ENCODE measurements at regions not wholly inside any gene's neighbourhood (a gene's known extent, or its start where the extent isn't known, plus 50 kb on each side); places are given as distances from the start of the nearest gene placed in this dataset.

DNA sequence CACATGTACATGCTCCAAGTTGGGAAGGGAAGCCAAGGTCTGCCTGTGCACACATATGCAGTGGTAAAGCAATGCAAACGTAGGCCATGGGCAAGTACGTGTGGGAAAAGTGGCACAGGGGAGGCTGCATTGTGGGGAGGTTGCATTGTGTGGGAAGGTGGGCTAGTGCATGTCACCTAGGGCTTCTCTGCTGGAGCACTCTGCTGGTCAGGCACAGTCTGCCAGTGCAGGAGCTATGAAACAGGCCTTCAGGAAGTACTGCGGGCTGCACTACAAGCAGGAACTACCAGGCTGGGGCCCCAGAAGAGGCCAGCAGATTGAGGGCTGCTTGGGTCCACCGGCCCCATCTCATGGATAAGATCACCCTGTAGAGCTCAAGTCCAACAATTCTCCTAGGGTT is 1694.6 kb upstream of the CDH6 start:
- Histone ChIP-seq H3K18ac (ENCODE audit: insufficient read length, low read depth, low read length) (no peak overlapping the region), H2BK12ac (ENCODE audit: insufficient read length, low read depth, low read length) (no peak overlapping the region), H3K27ac (ENCODE audit: insufficient read length, low read depth, low read length) (no peak overlapping the region), H3K14ac (ENCODE audit: insufficient read depth, low read length) (no peak overlapping the region), H3T11ph (ENCODE audit: low read length) (no peak overlapping the region), H2BK5ac (ENCODE audit: insufficient read length, low read length) (no peak overlapping the region), H2BK20ac (ENCODE audit: low read depth, low read length, poor library complexity, severe bottlenecking) (no peak overlapping the region), H2AK5ac (ENCODE audit: insufficient read length, low read length) (no peak overlapping the region), H4K91ac (ENCODE audit: insufficient read length, low read depth, low read length) (no peak overlapping the region), H4K5ac (ENCODE audit: insufficient read length, low read depth, low read length) (no peak overlapping the region), H4K8ac (replicated peaks; ENCODE audit: insufficient read length, low read depth, low read length) (no peak overlapping the region), H3K23me2 (ENCODE audit: insufficient read length, low read depth, low read length, poor library complexity, severe bottlenecking) (no peaks in the 10 kb centered on the region), H3K9me3 (ENCODE audit: control insufficient read depth, low read depth, low read length) (no peaks in the 10 kb centered on the region), H4K20me1 (ENCODE audit: control insufficient read depth, insufficient read depth, insufficient read length) (no peaks in the 10 kb centered on the region), H3K79me2 (ENCODE audit: insufficient read depth, low read length) (no peaks in the 10 kb centered on the region), H3K27me3 (ENCODE audit: insufficient read depth, low read length) (no peaks in the 10 kb centered on the region), H2BK15ac (ENCODE audit: low read depth, low read length) (no peak overlapping the region), H2AFZ (ENCODE audit: low read length) (no peak overlapping the region), H2BK120ac (ENCODE audit: low read depth, low read length, poor library complexity, severe bottlenecking) (no peak overlapping the region), H3K4me1 (ENCODE audit: insufficient read depth, low read length) (no peaks in the 10 kb centered on the region), H3K23ac (ENCODE audit: insufficient read length, low read depth, low read length) (no peak overlapping the region), H3K56ac (ENCODE audit: insufficient read length, low read depth, low read length) (no peak overlapping the region), H3K4ac (ENCODE audit: low read depth, low read length) (no peak overlapping the region), H3K79me1 (ENCODE audit: insufficient read depth, low read depth, low read length, poor library complexity, severe bottlenecking) (no peaks in the 10 kb centered on the region), H3K9ac (ENCODE audit: extremely low read depth, insufficient read length, low read length) (no peak overlapping the region), H3K4me2 (ENCODE audit: insufficient read depth, insufficient read length, low read length) (no peak overlapping the region)
- DNase-seq: no peak
- no CpG with 5 or more reads among the region's 4 CpGs for WGBS (ENCODE audit: extremely low coverage, insufficient read length, low lambda C conversion rate)
- Mint-ChIP-seq H3K27me3 (ENCODE audit: low read depth) (peaks cover 2% of the 10 kb centered on the region; the same call in 1 of the 2 replicates), H3K4me1 (peaks cover 0 to 4% of the 10 kb centered on the region in 2 experiments; a peak in 1 of 4 replicates), H3K36me3 (ENCODE audit: insufficient read depth in 1 of 3, low read depth in 3 of 3) (peaks cover 14 to 33% (median 24%) of the 10 kb centered on the region in 3 experiments; a peak in 6 of 7 replicates), H3K4me3 (no peak overlapping the region), H3K27ac (no peak overlapping the region), H3K9me3 (peaks cover 30 to 36% of the 10 kb centered on the region in 2 experiments)
- TF ChIP-seq, protein P1, sequence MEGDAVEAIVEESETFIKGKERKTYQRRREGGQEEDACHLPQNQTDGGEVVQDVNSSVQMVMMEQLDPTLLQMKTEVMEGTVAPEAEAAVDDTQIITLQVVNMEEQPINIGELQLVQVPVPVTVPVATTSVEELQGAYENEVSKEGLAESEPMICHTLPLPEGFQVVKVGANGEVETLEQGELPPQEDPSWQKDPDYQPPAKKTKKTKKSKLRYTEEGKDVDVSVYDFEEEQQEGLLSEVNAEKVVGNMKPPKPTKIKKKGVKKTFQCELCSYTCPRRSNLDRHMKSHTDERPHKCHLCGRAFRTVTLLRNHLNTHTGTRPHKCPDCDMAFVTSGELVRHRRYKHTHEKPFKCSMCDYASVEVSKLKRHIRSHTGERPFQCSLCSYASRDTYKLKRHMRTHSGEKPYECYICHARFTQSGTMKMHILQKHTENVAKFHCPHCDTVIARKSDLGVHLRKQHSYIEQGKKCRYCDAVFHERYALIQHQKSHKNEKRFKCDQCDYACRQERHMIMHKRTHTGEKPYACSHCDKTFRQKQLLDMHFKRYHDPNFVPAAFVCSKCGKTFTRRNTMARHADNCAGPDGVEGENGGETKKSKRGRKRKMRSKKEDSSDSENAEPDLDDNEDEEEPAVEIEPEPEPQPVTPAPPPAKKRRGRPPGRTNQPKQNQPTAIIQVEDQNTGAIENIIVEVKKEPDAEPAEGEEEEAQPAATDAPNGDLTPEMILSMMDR (conservative IDR thresholded peaks at IDR 0.05): no peak

All from H9 (cell line).